GM21390 (cell line): ENCODE measurements at regions not wholly inside any gene's neighbourhood (a gene's known extent, or its start where the extent isn't known, plus 50 kb on each side); places are given as distances from the start of the nearest gene placed in this dataset.
A peak's percentile ranks its signal among the peaks of the same experiment; 100 is the strongest.

Source experiments
- ATAC-seq: cut with Tn5 transposase; IDR thresholded peaks from one replicate; pipeline ENCODE4 v1.9.1; 2021; ENCODE audit not compliant: unreplicated experiment

- ATAC-seq = no peak
Observed at GRCh38 chr11:109914038-109914437, 179.2 kb upstream of the ZC3H12C start.

GRCh38 chr11:109914809-109915653 is 178.2 kb upstream of the ZC3H12C start:
- ATAC-seq = peak; percentile 70

- no peak for ATAC-seq
Observed at GRCh38 chr11:109926941-109927340, 166.3 kb upstream of the ZC3H12C start.

GRCh38 chr11:109929308-109929707 is 163.9 kb upstream of the ZC3H12C start:
- ATAC-seq = no peak

- ATAC-seq = no peak
Observed at GRCh38 chr11:109933126-109933525, 160.1 kb upstream of the ZC3H12C start.

GRCh38 chr11:109934151-109934550 is 159.0 kb upstream of the ZC3H12C start:
- ATAC-seq = no peak

- no peak for ATAC-seq
Observed at GRCh38 chr11:109936661-109937180, 156.5 kb upstream of the ZC3H12C start.

- no peak for ATAC-seq
Observed at GRCh38 chr11:109937968-109938367, 155.2 kb upstream of the ZC3H12C start.

- ATAC-seq = no peak
Observed at GRCh38 chr11:109939166-109939810, 153.9 kb upstream of the ZC3H12C start.

GRCh38 chr11:109940816-109941215 is 152.4 kb upstream of the ZC3H12C start:
- ATAC-seq = no peak

- peak; percentile 74 for ATAC-seq
Observed at GRCh38 chr11:109945626-109946321, 147.4 kb upstream of the ZC3H12C start.

- peak; percentile 89 for ATAC-seq
Observed at GRCh38 chr11:109946322-109946846, 146.8 kb upstream of the ZC3H12C start.

GRCh38 chr11:109954534-109954933 is 138.7 kb upstream of the ZC3H12C start:
- no peak for ATAC-seq

GRCh38 chr11:109956124-109956793 is 136.9 kb upstream of the ZC3H12C start:
- peak; percentile 80 for ATAC-seq

- peak; percentile 34 for ATAC-seq
Observed at GRCh38 chr11:109957000-109957399, 136.2 kb upstream of the ZC3H12C start.

GRCh38 chr11:109957601-109958000 is 135.6 kb upstream of the ZC3H12C start:
- no peak for ATAC-seq

GRCh38 chr11:109958131-109958820 is 134.9 kb upstream of the ZC3H12C start:
- ATAC-seq = no peak

- no peak for ATAC-seq
Observed at GRCh38 chr11:109958821-109959166, 134.4 kb upstream of the ZC3H12C start.

GRCh38 chr11:109960831-109961230 is 132.4 kb upstream of the ZC3H12C start:
- ATAC-seq = no peak

GRCh38 chr11:109961261-109961660 is 131.9 kb upstream of the ZC3H12C start:
- ATAC-seq = no peak
